Naive B cell (primary cell): ENCODE measurements at regions not wholly inside any gene's neighbourhood (a gene's known extent, or its start where the extent isn't known, plus 50 kb on each side); places are given as distances from the start of the nearest gene placed in this dataset.
"Not testable (repeated sequence)": the region's sequence is repeated elsewhere in the genome, so short reads cannot be mapped to it uniquely, and the experiment has no call there.

Source experiments
- ATAC-seq, 2 donors: fragments of 150-1000 bp; cut with Tn5 transposase; 2 replicates each; pipeline ENCODE4 v1.10.0; 2021; ENCODE audit warnings: low read depth in 2 of 2, mild to moderate bottlenecking in 2 of 2, moderate library complexity in 2 of 2
- DNase-seq: peaks from one replicate; pipeline ENCODE4 v3.0.0; 2022
- H3K27ac Mint-ChIP-seq, 6 donors: one replicate each; pipeline ENCODE4 v1.8.0; 2020 to 2022; ENCODE audit warnings: mild to moderate bottlenecking in 6 of 6, mixed read lengths in 6 of 6, moderate library complexity in 5 of 6, inconsistent platforms in 2 of 6
- H3K27me3 Mint-ChIP-seq, 3 donors: one replicate each; pipeline ENCODE4 v1.8.0; 2021 to 2022; ENCODE audit warnings: mixed read lengths in 3 of 3, mild to moderate bottlenecking in 1 of 3
- H3K36me3 Mint-ChIP-seq, 2 donors: one replicate each; pipeline ENCODE4 v1.8.0; 2020 to 2022; ENCODE audit warnings: mixed read lengths in 2 of 2, inconsistent platforms in 1 of 2, mild to moderate bottlenecking in 1 of 2
- H3K4me1 Mint-ChIP-seq, 3 donors: one replicate each; pipeline ENCODE4 v1.8.0; 2020 to 2022; ENCODE audit warnings: mixed read lengths in 3 of 3, inconsistent platforms in 1 of 3, mild to moderate bottlenecking in 1 of 3, moderate library complexity in 1 of 3
- H3K4me3 Mint-ChIP-seq, 8 donors: one replicate each; pipeline ENCODE4 v1.8.0; 2020 to 2022; ENCODE audit warnings: mild to moderate bottlenecking in 8 of 8, mixed read lengths in 8 of 8, moderate library complexity in 8 of 8, inconsistent platforms in 2 of 8
- H3K9me3 Mint-ChIP-seq, 7 donors: one replicate each; pipeline ENCODE4 v1.8.0; 2020 to 2022; ENCODE audit warnings: mixed read lengths in 7 of 7, mild to moderate bottlenecking in 5 of 7, inconsistent platforms in 2 of 7, moderate library complexity in 1 of 7

DNA sequence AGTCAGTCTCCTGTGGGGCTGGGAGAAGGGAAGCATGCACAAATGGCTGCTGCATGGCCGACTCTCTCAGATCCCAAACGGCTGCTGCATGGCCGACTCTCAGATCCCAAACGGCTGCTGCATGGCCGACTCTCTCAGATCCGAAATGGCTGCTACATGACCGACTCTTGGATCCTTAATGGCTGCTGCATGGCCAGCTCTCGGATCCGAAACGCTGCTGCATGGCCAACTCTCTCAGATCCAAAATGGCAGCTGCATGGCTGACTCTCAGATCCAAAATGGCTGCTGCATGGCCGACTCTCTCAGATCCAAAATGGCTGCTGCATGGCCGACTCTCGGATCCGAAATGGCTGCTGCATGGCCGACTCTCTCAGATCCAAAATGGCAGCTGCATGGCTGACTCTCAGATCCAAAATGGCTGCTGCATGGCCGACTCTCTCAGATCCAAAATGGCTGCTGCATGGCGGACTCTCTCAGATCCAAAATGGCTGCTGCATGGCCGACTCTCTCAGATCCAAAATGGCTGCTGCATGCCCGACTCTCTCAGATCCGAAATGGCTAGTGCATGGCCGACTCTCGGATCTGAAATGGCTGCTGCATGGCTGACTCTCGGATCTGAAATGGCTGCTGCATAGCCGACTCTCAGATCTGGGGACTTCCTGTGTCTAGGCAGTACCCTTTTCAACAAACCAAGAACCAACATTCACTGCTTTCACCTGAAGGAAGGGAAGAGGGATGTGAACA lies 284.8 kb upstream of the SMIM21 start:
- not testable (repeated sequence) for H3K4me1 Mint-ChIP-seq, H3K36me3 Mint-ChIP-seq, H3K27ac Mint-ChIP-seq, DNase-seq, H3K4me3 Mint-ChIP-seq, H3K9me3 Mint-ChIP-seq, H3K27me3 Mint-ChIP-seq, ATAC-seq

GRCh38 chr18:75700561-75700960 lies 273.1 kb upstream of the SMIM21 start:
- Mint-ChIP-seq H3K27ac (no peak overlapping the region), H3K4me1 (no peaks in the 10 kb centered on the region), H3K36me3 (no peaks in the 10 kb centered on the region), H3K9me3 (peaks cover 0 to 25% (median 4%) of the 10 kb centered on the region in 7 donors), H3K27me3 (peaks cover 0 to 4% (median 0%) of the 10 kb centered on the region in 3 donors), H3K4me3 (no peak overlapping the region)
- ATAC-seq (no peak), DNase-seq (no peak)

- Mint-ChIP-seq H3K27ac (no peak overlapping the region), H3K4me3 (no peak overlapping the region)
Observed at GRCh38 chr18:75698861-75699260, 271.4 kb upstream of the SMIM21 start.

DNA sequence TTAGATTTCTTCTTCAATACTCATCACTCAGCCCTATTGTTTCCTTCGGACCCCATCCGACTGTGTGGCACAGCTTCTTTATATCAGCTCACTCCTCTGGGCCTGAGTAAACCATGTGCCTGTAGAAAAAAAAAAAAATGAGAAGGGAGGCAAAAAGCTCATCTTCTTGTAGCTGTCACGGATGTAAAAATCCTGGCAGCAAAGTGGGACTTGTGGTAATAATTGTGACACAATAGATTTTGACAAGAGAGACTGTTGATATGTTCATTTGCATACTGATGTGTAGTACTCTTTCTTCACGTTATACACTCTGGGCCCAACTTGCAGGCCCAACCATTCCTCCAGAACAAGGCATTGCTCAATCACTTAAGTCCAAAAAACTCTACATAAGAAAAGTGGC lies 270.0 kb upstream of the SMIM21 start:
- peaks cover 0 to 4% (median 0%) of the 10 kb centered on the region in 3 donors for H3K4me1 Mint-ChIP-seq

More at GRCh38 chr18:75698861-75699260, 271.4 kb upstream of the SMIM21 start:
- H3K4me1 Mint-ChIP-seq, result no peaks in the 10 kb centered on the region
- ATAC-seq (no peak), DNase-seq (no peak)
- H3K36me3 Mint-ChIP-seq, result no peaks in the 10 kb centered on the region
- peaks cover 0 to 4% (median 0%) of the 10 kb centered on the region in 3 donors for H3K27me3 Mint-ChIP-seq
- peaks cover 0 to 28% (median 7%) of the 10 kb centered on the region in 7 donors for H3K9me3 Mint-ChIP-seq

GRCh38 chr18:75696391-75696790 lies 268.9 kb upstream of the SMIM21 start:
- H3K4me1 Mint-ChIP-seq, result peaks cover 0 to 4% (median 0%) of the 10 kb centered on the region in 3 donors
- H3K36me3 Mint-ChIP-seq, result no peaks in the 10 kb centered on the region
- H3K27ac Mint-ChIP-seq, result no peak overlapping the region
- ATAC-seq (no peak), DNase-seq (no peak)
- peaks cover 0 to 8% (median 5%) of the 10 kb centered on the region in 7 donors for H3K9me3 Mint-ChIP-seq
- peaks cover under 1 to 6% (median 6%) of the 10 kb centered on the region in 3 donors for H3K27me3 Mint-ChIP-seq
- H3K4me3 Mint-ChIP-seq, result no peak overlapping the region

More for the DNA sequence above, 270.0 kb upstream of the SMIM21 start:
- DNase-seq, result no peak
- H3K27me3 Mint-ChIP-seq, result peaks cover 4 to 6% (median 6%) of the 10 kb centered on the region in 3 donors
- no peak overlapping the region for H3K4me3 Mint-ChIP-seq
- H3K9me3 Mint-ChIP-seq, result peaks cover 0 to 19% (median 9%) of the 10 kb centered on the region in 7 donors
- no peak for ATAC-seq
- H3K27ac Mint-ChIP-seq, result no peak overlapping the region
- H3K36me3 Mint-ChIP-seq, result no peaks in the 10 kb centered on the region

DNA sequence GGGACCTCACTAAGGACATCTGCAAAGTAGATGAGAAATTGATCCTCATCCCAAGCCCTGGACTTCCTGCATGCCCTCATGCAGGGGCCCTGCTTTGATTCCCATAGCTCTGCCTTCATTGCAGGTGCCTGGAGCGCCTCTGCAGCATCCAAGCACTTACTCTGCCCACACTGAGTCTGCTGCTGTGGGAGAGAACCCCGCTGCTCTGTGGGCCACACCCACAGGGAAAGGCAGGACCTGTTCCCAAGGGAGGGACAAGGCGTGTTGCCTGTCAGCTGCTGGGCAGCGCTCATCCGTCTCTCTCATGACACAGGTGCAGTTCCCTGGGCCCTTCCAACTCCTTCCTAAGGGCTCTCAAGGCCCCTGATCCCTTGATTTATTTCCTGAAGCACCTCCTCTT lies 266.8 kb upstream of the SMIM21 start:
- no peak for DNase-seq
- H3K27me3 Mint-ChIP-seq, result peaks cover 0 to 6% (median 6%) of the 10 kb centered on the region in 3 donors
- peaks cover 0 to 4% (median 0%) of the 10 kb centered on the region in 3 donors for H3K4me1 Mint-ChIP-seq
- no peaks in the 10 kb centered on the region for H3K36me3 Mint-ChIP-seq
- no peak overlapping the region for H3K4me3 Mint-ChIP-seq
- ATAC-seq, result no peak
- peaks cover 0 to 8% (median 5%) of the 10 kb centered on the region in 7 donors for H3K9me3 Mint-ChIP-seq
- H3K27ac Mint-ChIP-seq, result no peak overlapping the region

GRCh38 chr18:75691483-75691882 lies 264.0 kb upstream of the SMIM21 start:
- Mint-ChIP-seq H3K4me1 (peaks cover 0 to 4% (median 0%) of the 10 kb centered on the region in 3 donors), H3K36me3 (no peaks in the 10 kb centered on the region), H3K27ac (no peak overlapping the region), H3K4me3 (no peak overlapping the region), H3K9me3 (peaks cover 0 to 8% (median 5%) of the 10 kb centered on the region in 7 donors), H3K27me3 (peaks cover 0 to 6% (median 6%) of the 10 kb centered on the region in 3 donors)
- DNase-seq, result no peak
- ATAC-seq, result no peak

- not testable (repeated sequence) for H3K27me3 Mint-ChIP-seq, H3K9me3 Mint-ChIP-seq, ATAC-seq, H3K36me3 Mint-ChIP-seq, H3K4me3 Mint-ChIP-seq, H3K4me1 Mint-ChIP-seq, H3K27ac Mint-ChIP-seq, DNase-seq
Observed at GRCh38 chr18:75690283-75690682, 262.8 kb upstream of the SMIM21 start.

DNA sequence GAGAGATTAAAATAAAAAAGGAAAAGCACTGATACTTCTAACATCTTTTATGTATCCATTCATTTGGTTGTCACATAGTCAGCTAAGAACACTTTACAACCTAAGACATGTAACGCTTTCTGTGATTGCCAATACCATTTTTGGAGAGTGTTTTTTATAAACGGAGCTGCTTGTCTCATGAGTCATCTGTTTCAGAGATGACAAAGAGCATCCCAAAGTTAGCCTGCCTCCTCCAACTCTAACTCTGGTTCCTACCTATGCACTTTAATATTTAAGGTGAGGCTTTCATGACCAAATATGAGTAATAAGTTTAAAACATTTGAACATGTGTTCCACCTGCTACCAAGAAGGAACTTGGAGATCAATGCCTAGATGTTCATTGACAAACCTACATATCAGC lies 260.1 kb upstream of the SMIM21 start:
- no peak overlapping the region for H3K4me3 Mint-ChIP-seq
- H3K36me3 Mint-ChIP-seq, result no peaks in the 10 kb centered on the region
- no peaks in the 10 kb centered on the region for H3K4me1 Mint-ChIP-seq
- ATAC-seq, result no peak
- DNase-seq, result no peak
- H3K27ac Mint-ChIP-seq, result no peak overlapping the region
- H3K27me3 Mint-ChIP-seq, result no peaks in the 10 kb centered on the region
- H3K9me3 Mint-ChIP-seq, result peaks cover 0 to 2% (median 0%) of the 10 kb centered on the region in 7 donors

DNA sequence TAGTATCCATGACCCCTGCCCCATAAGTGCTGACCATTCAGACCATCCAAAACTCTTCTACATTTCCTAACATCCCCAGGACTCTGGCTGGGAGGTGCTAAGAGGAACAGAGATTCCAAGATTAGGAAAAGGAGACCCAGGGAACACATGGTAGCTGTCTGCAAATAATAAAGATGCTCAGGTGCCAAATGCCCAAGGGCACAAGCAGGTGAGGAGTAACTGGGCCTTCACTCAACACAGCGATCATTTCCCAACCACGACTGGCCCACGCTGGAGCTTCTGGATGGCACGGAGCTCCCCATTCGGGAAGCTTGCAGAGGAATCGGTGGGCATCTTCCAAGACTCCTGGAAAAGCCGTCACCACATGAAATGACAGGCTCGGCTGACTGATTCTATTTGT lies 255.9 kb upstream of the SMIM21 start:
- Mint-ChIP-seq H3K27ac (no peak overlapping the region), H3K9me3 (peaks cover 0 to 5% (median 0%) of the 10 kb centered on the region in 7 donors), H3K36me3 (no peaks in the 10 kb centered on the region), H3K4me1 (no peaks in the 10 kb centered on the region), H3K4me3 (no peak overlapping the region), H3K27me3 (peaks cover 0 to 4% (median 0%) of the 10 kb centered on the region in 3 donors)
- DNase-seq (no peak), ATAC-seq (no peak)

- DNase-seq (no peak), ATAC-seq (no peak)
- H3K4me1 Mint-ChIP-seq, result no peaks in the 10 kb centered on the region
- H3K9me3 Mint-ChIP-seq, result peaks cover 0 to 5% (median 0%) of the 10 kb centered on the region in 7 donors
- H3K4me3 Mint-ChIP-seq, result no peak overlapping the region
- H3K36me3 Mint-ChIP-seq, result no peaks in the 10 kb centered on the region
- peaks cover 0 to 4% (median 0%) of the 10 kb centered on the region in 3 donors for H3K27me3 Mint-ChIP-seq
- peak overlapping the region in 1 of 6 donors; percentile 38 for H3K27ac Mint-ChIP-seq
Observed at GRCh38 chr18:75681538-75682115, 254.1 kb upstream of the SMIM21 start.

DNA sequence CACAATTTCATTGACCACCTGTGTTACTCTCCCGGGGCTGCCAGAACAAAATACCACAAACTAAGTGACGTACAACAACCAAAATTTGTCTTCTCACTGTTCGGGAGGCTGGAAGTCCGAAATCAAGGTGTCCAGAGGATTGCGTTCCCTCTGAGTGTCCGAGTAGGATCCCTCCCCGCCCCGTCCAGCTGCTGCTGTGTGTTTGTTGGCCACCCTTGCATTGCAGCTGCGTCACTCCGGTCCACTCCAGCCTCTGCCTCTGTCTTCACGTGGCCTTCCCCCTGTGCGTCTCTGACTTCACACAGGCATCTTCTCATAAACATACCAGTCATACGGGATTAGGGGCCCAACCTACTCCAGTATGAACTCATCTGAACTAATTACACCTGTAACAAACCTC lies 251.8 kb upstream of the SMIM21 start:
- H3K27ac Mint-ChIP-seq, result peak overlapping the region in 1 of 6 donors; percentile 35

DNA sequence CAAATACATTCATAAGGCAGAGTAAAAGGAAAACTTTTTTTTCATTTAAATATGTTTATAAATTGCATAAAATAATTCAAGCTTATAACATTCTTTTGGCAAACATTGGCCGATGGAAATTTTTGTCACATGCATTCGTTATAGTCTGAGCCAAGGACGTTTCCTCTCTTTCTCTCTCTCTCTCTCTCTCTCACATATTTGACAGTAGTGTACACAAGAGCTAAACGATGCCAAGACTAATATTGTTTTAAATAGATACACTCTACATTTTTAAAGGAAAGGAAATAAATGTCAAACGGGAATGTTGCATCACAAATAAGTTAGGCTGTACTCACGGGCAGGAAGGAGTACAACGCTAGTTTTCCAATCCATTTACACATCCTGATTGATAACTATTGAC lies 251.1 kb upstream of the SMIM21 start:
- Mint-ChIP-seq H3K9me3 (peaks cover 0 to 5% (median 2%) of the 10 kb centered on the region in 7 donors), H3K27ac (no peak overlapping the region), H3K4me3 (no peak overlapping the region), H3K27me3 (peaks cover 0 to 4% (median 0%) of the 10 kb centered on the region in 3 donors), H3K4me1 (no peaks in the 10 kb centered on the region), H3K36me3 (no peaks in the 10 kb centered on the region)
- no peak for ATAC-seq
- no peak for DNase-seq

More for the DNA sequence above, 251.8 kb upstream of the SMIM21 start:
- H3K36me3 Mint-ChIP-seq, result no peaks in the 10 kb centered on the region
- H3K4me1 Mint-ChIP-seq, result no peaks in the 10 kb centered on the region
- H3K9me3 Mint-ChIP-seq, result peaks cover 0 to 5% (median 2%) of the 10 kb centered on the region in 7 donors
- no peak for ATAC-seq
- no peak for DNase-seq
- no peak overlapping the region for H3K4me3 Mint-ChIP-seq
- H3K27me3 Mint-ChIP-seq, result peaks cover 0 to 4% (median 0%) of the 10 kb centered on the region in 3 donors
